Naive thymus-derived CD4-positive, alpha-beta T cell (primary cell): ENCODE measurements at regions not wholly inside any gene's neighbourhood (a gene's known extent, or its start where the extent isn't known, plus 50 kb on each side); places are given as distances from the start of the nearest gene placed in this dataset.

ENCODE experiments used
- ATAC-seq: fragments of 150-1000 bp; cut with Tn5 transposase; 2 replicates; pipeline ENCODE4 v1.10.0; 2021; ENCODE audit warnings: mild to moderate bottlenecking, moderate library complexity
- CTCF ChIA-PET: fragments of 350-600 bp; sonication (Branson Sonifier 250); formaldehyde crosslinking; loops from one replicate; lab custom pipeline; 2021; ENCODE audit warnings: antibody characterized with exemption; lab: Charles Lee
- POLR2A ChIA-PET: fragments of 350-600 bp; sonication (Branson Sonifier 250); formaldehyde crosslinking; loops from one replicate; lab custom pipeline; 2021; ENCODE audit warnings: antibody characterized with exemption, inconsistent platforms; lab: Charles Lee
- DNase-seq, 9 donors: peaks; one replicate each; pipeline versions ENCODE4 v3.0.0 to v3.0.0-alpha.2; 2020 to 2022; ENCODE audit warnings: mixed read lengths in 1 of 9
- H3K27ac ChIP-seq: one replicate; pipeline ENCODE4 v1.7.0; 2013; ENCODE audit warnings: mild to moderate bottlenecking, low read depth, low read length, moderate library complexity
- H3K27me3 ChIP-seq, 2 donors: one replicate each; pipeline ENCODE4 v1.7.0; 2013; ENCODE audit warnings: low read length in 2 of 2, mild to moderate bottlenecking in 2 of 2, moderate library complexity in 2 of 2; ENCODE audit not compliant: control insufficient read depth in 2 of 2, insufficient read depth in 2 of 2
- H3K36me3 ChIP-seq, 3 experiments: 1 replicate in 2 of 3; 2 replicates in 1 of 3; pipeline ENCODE4 v1.7.0; 2013; ENCODE audit warnings: low read length in 3 of 3, mild to moderate bottlenecking in 3 of 3, moderate library complexity in 1 of 3; ENCODE audit not compliant: insufficient read depth in 3 of 3, control insufficient read depth in 2 of 3
- H3K4me1 ChIP-seq, 2 donors: one replicate each; pipeline ENCODE4 v1.7.0; 2013; ENCODE audit warnings: low read length in 2 of 2, mild to moderate bottlenecking in 2 of 2, moderate library complexity in 1 of 2; ENCODE audit not compliant: control insufficient read depth in 2 of 2, insufficient read depth in 2 of 2
- H3K4me3 ChIP-seq: 2 replicates; pipeline ENCODE4 v1.7.0; 2013; ENCODE audit warnings: mild to moderate bottlenecking, low read length
- H3K9me3 ChIP-seq, 3 experiments: 1 replicate in 2 of 3; 2 replicates in 1 of 3; pipeline ENCODE4 v1.7.0; 2013; ENCODE audit warnings: low read length in 3 of 3; ENCODE audit not compliant: control insufficient read depth in 2 of 3
- H3K27ac Mint-ChIP-seq, 9 donors: one replicate each; pipeline ENCODE4 v1.8.0; 2020 to 2022; ENCODE audit warnings: mixed read lengths in 9 of 9, mild to moderate bottlenecking in 8 of 9, moderate library complexity in 5 of 9, inconsistent platforms in 2 of 9
- H3K27me3 Mint-ChIP-seq, 5 donors: one replicate each; pipeline ENCODE4 v1.8.0; 2021 to 2022; ENCODE audit warnings: mixed read lengths in 5 of 5, mild to moderate bottlenecking in 1 of 5
- H3K36me3 Mint-ChIP-seq, 5 donors: one replicate each; pipeline ENCODE4 v1.8.0; 2020 to 2022; ENCODE audit warnings: mixed read lengths in 5 of 5, mild to moderate bottlenecking in 3 of 5, inconsistent platforms in 1 of 5
- H3K4me1 Mint-ChIP-seq, 7 donors: one replicate each; pipeline ENCODE4 v1.8.0; 2020 to 2022; ENCODE audit warnings: mixed read lengths in 7 of 7, mild to moderate bottlenecking in 3 of 7, inconsistent platforms in 1 of 7
- H3K4me3 Mint-ChIP-seq, 10 donors: one replicate each; pipeline ENCODE4 v1.8.0; 2020 to 2022; ENCODE audit warnings: mild to moderate bottlenecking in 10 of 10, mixed read lengths in 10 of 10, moderate library complexity in 6 of 10, inconsistent platforms in 2 of 10
- H3K9me3 Mint-ChIP-seq, 11 donors: one replicate each; pipeline ENCODE4 v1.8.0; 2020 to 2022; ENCODE audit warnings: mixed read lengths in 11 of 11, mild to moderate bottlenecking in 4 of 11, inconsistent platforms in 1 of 11, moderate library complexity in 1 of 11
- intact Hi-C, 2 donors: fragments of 100-400 bp; cut with micrococcal nuclease; formaldehyde crosslinking; loops; one replicate each; pipeline ENCODE4 v1.15.1; 2023

DNA sequence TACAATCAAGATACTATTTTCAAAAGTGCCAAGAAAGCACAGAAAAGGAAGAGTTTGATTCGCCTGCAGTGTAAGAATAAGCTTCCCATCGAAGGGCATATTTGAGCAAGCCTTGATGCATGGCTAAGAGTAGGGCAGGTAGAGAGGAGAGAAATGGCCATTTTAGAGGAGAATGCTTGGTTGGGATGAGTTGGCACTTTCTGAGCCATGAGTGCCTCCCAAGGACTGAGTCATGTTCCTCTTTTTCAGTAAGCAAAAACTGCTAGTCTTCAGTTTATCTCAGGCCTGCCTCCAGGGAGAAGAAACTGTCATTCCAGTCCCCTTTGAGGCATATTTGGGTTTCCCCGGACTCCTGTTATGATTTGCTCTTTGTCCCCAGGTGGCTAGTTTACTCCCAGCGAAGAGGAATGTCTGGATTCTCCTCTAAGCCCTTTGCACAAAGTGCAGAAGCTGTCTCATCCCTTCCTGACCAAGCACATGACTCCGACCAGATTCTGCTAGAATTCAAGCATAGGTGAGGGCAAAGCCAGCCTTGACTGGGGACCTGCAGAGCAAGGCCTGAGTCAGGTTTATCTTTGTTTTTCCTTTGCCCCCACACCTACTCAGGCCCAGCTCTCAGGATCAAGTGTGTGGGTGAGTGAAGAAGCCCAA is 115.2 kb downstream of the TTC32 start:
- intact Hi-C loops: no loop called here
- Mint-ChIP-seq H3K9me3 (peaks cover 0 to 5% (median 0%) of the 10 kb centered on the region in 11 donors), H3K4me1 (no peaks in the 10 kb centered on the region), H3K4me3 (no peak overlapping the region), H3K36me3 (peaks cover 0 to 4% (median 0%) of the 10 kb centered on the region in 5 donors), H3K27me3 (peaks cover 0 to 21% (median 12%) of the 10 kb centered on the region in 5 donors), H3K27ac (no peak overlapping the region)
- no peaks in the 10 kb centered on the region for H3K27me3 ChIP-seq
- H3K27ac ChIP-seq: no peak overlapping the region
- H3K9me3 ChIP-seq: no peaks in the 10 kb centered on the region
- ChIA-PET CTCF (no interaction called here), POLR2A (no interaction called here)
- H3K4me1 ChIP-seq: no peaks in the 10 kb centered on the region
- H3K36me3 ChIP-seq: no peaks in the 10 kb centered on the region
- no peak for DNase-seq
- ATAC-seq: no peak
- H3K4me3 ChIP-seq: no peak overlapping the region

DNA sequence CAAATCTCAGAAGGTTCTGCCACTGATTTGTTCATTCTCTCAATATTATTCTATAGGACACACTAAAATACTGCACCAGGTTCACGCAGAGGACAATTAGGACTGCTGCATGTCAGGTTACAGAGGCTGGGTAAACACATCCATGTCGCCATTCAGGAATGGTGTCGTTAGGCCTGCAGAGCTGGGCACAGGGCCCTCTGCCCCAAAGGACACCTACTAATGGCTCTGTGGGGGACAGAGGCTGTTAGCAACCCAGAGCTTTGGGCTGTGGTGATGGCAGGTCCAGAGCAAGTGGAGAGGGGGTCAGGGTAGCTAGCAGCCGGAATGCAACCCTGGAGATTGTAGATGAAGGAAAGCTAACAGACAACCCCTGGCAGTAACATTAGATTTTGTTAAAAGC is 115.9 kb downstream of the TTC32 start:
- intact Hi-C loops: no loop called here
- peaks cover 0 to 21% (median 12%) of the 10 kb centered on the region in 5 donors for H3K27me3 Mint-ChIP-seq
- H3K4me3 Mint-ChIP-seq: no peak overlapping the region
- H3K27ac Mint-ChIP-seq: no peak overlapping the region
- Histone ChIP-seq H3K27ac (no peak overlapping the region), H3K27me3 (no peaks in the 10 kb centered on the region), H3K4me1 (no peaks in the 10 kb centered on the region), H3K9me3 (no peaks in the 10 kb centered on the region), H3K4me3 (no peak overlapping the region), H3K36me3 (no peaks in the 10 kb centered on the region)
- H3K9me3 Mint-ChIP-seq: peaks cover 0 to 5% (median 0%) of the 10 kb centered on the region in 11 donors
- POLR2A ChIA-PET: no interaction called here
- CTCF ChIA-PET: no interaction called here
- H3K4me1 Mint-ChIP-seq: no peaks in the 10 kb centered on the region
- H3K36me3 Mint-ChIP-seq: peaks cover 0 to 4% (median 0%) of the 10 kb centered on the region in 5 donors
- ATAC-seq (no peak), DNase-seq (no peak)

DNA sequence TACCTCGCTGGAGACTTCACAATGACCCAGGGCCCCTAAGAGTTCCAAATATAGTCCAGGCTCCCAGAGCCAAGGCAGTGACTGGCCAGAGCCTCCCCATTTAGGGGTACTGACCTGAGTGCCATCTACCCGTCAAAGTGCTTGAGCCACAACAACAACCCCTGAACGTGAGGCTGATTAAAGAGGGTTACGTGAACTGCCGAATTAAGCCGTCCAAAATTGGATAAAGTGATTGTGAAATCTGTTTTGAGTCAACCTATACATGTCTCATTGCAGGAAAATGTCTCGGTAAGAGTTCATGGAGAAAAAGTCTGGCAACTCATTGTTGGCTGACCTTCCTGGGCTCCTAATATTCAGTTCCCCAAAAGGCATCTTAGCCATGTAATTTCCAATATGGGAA is 116.3 kb downstream of the TTC32 start:
- no peak overlapping the region for H3K27ac Mint-ChIP-seq

DNA sequence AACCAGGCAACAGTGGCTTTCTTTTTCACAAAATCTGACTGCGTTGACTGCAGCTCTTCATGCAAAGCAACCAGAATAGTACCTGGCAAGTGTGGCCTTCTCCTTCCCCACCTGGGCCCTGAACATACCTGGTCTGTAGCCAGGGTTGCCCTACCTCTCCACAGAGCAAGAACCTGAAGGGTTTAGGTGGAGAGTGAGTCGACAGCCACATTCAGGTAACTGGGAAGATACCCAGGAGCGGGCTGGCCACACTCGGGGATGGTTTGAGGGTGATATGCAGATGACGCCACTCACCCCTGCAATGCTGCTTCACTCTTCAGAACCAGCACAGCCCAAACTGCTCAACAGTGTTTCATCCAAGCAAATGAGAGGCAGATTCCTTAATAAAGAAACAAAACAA is 117.3 kb downstream of the TTC32 start:
- DNase-seq (no peak), ATAC-seq (no peak)
- Histone ChIP-seq H3K27ac (no peak overlapping the region), H3K4me3 (no peak overlapping the region), H3K4me1 (no peaks in the 10 kb centered on the region), H3K27me3 (no peaks in the 10 kb centered on the region), H3K36me3 (no peaks in the 10 kb centered on the region), H3K9me3 (no peaks in the 10 kb centered on the region)
- POLR2A ChIA-PET: no interaction called here
- H3K36me3 Mint-ChIP-seq: peaks cover 0 to 4% (median 0%) of the 10 kb centered on the region in 5 donors
- peaks cover 0 to 5% (median 0%) of the 10 kb centered on the region in 11 donors for H3K9me3 Mint-ChIP-seq
- no peak overlapping the region for H3K4me3 Mint-ChIP-seq
- H3K27me3 Mint-ChIP-seq: peaks cover 0 to 21% (median 16%) of the 10 kb centered on the region in 5 donors
- no peaks in the 10 kb centered on the region for H3K4me1 Mint-ChIP-seq
- intact Hi-C loops: no loop called here
- CTCF ChIA-PET: no interaction called here
- H3K27ac Mint-ChIP-seq: no peak overlapping the region

More for the DNA sequence above, 116.3 kb downstream of the TTC32 start:
- Mint-ChIP-seq H3K4me3 (no peak overlapping the region), H3K9me3 (peaks cover 0 to 5% (median 0%) of the 10 kb centered on the region in 11 donors), H3K36me3 (peaks cover 0 to 4% (median 0%) of the 10 kb centered on the region in 5 donors), H3K4me1 (no peaks in the 10 kb centered on the region), H3K27me3 (peaks cover 0 to 21% (median 12%) of the 10 kb centered on the region in 5 donors)
- H3K4me1 ChIP-seq: no peaks in the 10 kb centered on the region
- no peaks in the 10 kb centered on the region for H3K36me3 ChIP-seq
- no peaks in the 10 kb centered on the region for H3K9me3 ChIP-seq
- intact Hi-C loops: no loop called here
- ChIA-PET POLR2A (no interaction called here), CTCF (no interaction called here)
- DNase-seq (no peak), ATAC-seq (no peak)
- H3K27me3 ChIP-seq: no peaks in the 10 kb centered on the region
- H3K4me3 ChIP-seq: no peak overlapping the region
- no peak overlapping the region for H3K27ac ChIP-seq

DNA sequence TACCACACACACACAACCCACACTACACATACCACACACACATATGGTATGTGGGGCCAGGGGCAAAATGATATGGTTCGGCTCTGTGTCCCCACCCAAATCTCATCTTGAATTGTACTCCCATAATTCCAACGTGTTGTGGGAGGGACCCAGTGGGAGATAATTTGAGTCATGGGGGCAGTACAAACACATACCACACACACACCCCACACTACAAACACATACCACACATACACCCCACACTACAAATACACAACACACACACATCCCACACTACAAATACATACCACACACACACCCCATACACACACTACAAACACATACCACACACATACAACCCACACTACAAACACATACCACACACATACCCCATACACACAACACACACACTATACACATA is 117.8 kb downstream of the TTC32 start:
- intact Hi-C loops: no loop called here
- Mint-ChIP-seq H3K4me1 (no peaks in the 10 kb centered on the region), H3K4me3 (no peak overlapping the region), H3K27me3 (peaks cover 0 to 21% (median 18%) of the 10 kb centered on the region in 5 donors), H3K9me3 (peaks cover 0 to 5% (median 0%) of the 10 kb centered on the region in 11 donors), H3K36me3 (peaks cover 0 to 4% (median 0%) of the 10 kb centered on the region in 5 donors), H3K27ac (no peak overlapping the region)
- ATAC-seq (no peak), DNase-seq (no peak)
- no peak overlapping the region for H3K27ac ChIP-seq
- CTCF ChIA-PET: no interaction called here
- H3K4me1 ChIP-seq: no peaks in the 10 kb centered on the region
- POLR2A ChIA-PET: no interaction called here
- H3K9me3 ChIP-seq: no peaks in the 10 kb centered on the region
- no peaks in the 10 kb centered on the region for H3K36me3 ChIP-seq
- no peaks in the 10 kb centered on the region for H3K27me3 ChIP-seq
- no peak overlapping the region for H3K4me3 ChIP-seq

DNA sequence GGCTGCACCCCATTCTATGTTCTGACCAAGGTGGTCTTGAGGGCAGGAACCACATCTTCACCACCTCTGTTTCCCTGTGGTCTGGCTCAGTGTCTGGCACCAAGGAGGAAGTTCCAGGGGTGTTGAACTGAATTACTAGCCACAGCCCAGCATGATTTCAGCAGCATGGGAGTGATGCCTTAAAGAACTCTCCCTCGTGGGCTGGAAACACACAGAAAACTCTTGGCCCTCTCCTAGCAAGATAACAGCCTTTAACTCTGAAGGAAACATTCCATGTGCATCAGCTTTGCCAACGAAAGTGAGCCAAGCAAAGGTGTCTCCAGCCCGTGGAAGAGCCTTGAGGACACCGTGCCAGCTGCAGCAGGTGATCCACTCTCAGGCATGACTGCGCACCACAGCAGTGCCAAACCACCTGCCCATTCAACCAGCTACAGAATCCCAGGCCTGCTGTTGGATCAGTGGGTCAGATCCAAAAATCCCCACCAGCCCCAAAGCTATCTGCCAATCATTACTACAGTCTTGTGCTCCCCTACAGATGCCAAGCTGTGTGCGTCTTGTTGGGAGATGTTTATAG is 124.8 kb downstream of the TTC32 start:
- intact Hi-C loops: no loop called here
- Histone ChIP-seq H3K27ac (no peak overlapping the region), H3K4me3 (no peak overlapping the region), H3K9me3 (no peaks in the 10 kb centered on the region), H3K36me3 (no peaks in the 10 kb centered on the region), H3K4me1 (no peaks in the 10 kb centered on the region), H3K27me3 (no peaks in the 10 kb centered on the region)
- Mint-ChIP-seq H3K36me3 (no peaks in the 10 kb centered on the region), H3K4me1 (no peaks in the 10 kb centered on the region), H3K27ac (no peak overlapping the region), H3K4me3 (no peak overlapping the region), H3K27me3 (peaks cover 0 to 25% (median 9%) of the 10 kb centered on the region in 5 donors), H3K9me3 (no peaks in the 10 kb centered on the region)
- ATAC-seq: no peak
- DNase-seq: no peak
- CTCF ChIA-PET: no interaction called here
- POLR2A ChIA-PET: no interaction called here

DNA sequence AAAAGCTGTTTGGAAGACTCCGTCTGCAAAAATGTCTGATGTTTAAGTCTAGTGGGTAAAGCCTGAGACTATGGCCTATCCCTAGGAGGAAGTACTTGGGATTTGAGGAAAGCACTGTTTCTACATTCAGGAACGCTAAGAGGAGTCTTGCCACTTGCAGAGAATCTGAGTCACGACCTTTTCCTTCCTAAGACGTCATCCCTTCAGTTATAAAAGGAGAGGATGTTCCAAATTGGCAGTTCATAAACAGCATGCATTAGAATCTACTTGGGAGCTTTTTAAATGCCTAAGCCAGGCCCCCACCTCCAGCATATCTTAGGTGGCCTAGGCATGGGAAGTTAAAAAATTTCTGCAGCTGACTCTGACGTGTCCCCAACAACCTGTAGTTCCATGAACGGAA is 125.9 kb downstream of the TTC32 start:
- POLR2A ChIA-PET: no interaction called here
- H3K9me3 Mint-ChIP-seq: no peaks in the 10 kb centered on the region
- no peaks in the 10 kb centered on the region for H3K4me1 Mint-ChIP-seq

More for the DNA sequence above, 125.9 kb downstream of the TTC32 start:
- H3K27me3 Mint-ChIP-seq: peaks cover 0 to 25% (median 8%) of the 10 kb centered on the region in 5 donors
- H3K36me3 Mint-ChIP-seq: no peaks in the 10 kb centered on the region
- ATAC-seq (no peak), DNase-seq (no peak)
- no peak overlapping the region for H3K27ac Mint-ChIP-seq
- no peak overlapping the region for H3K27ac ChIP-seq
- CTCF ChIA-PET: no interaction called here
- no peak overlapping the region for H3K4me3 Mint-ChIP-seq
- H3K9me3 ChIP-seq: no peaks in the 10 kb centered on the region
- intact Hi-C loops: no loop called here
- H3K4me3 ChIP-seq: no peak overlapping the region
- H3K36me3 ChIP-seq: no peaks in the 10 kb centered on the region
- no peaks in the 10 kb centered on the region for H3K4me1 ChIP-seq
- no peaks in the 10 kb centered on the region for H3K27me3 ChIP-seq
